Testis (tissue), 2 donors: ENCODE measurements at regions not wholly inside any gene's neighbourhood (a gene's known extent, or its start where the extent isn't known, plus 50 kb on each side); places are given as distances from the start of the nearest gene placed in this dataset.

Source experiments
- DNase-seq: peaks from one replicate; pipeline ENCODE4 v3.0.0-alpha.2; 2019
- H3K27ac ChIP-seq, 2 donors: fragments of 200-600 bp; sonication (generic); one replicate each; pipeline ENCODE4 v1.5.1; 2019
- H3K27me3 ChIP-seq: fragments of 200-600 bp; sonication (generic); one replicate; pipeline ENCODE4 v1.5.1; 2019
- H3K36me3 ChIP-seq: fragments of 200-600 bp; sonication (generic); one replicate; pipeline ENCODE4 v1.5.1; 2017; ENCODE audit warnings: low read depth; ENCODE audit errors: missing control alignments
- H3K4me1 ChIP-seq: fragments of 200-600 bp; sonication (generic); one replicate; pipeline ENCODE4 v1.5.1; 2019
- H3K4me3 ChIP-seq, 2 donors: fragments of 200-600 bp; sonication (generic); one replicate each; pipeline ENCODE4 v1.5.1; 2017 to 2019
- H3K9me3 ChIP-seq: fragments of 200-600 bp; sonication (generic); one replicate; pipeline ENCODE4 v1.5.1; 2017
- POLR2A ChIP-seq: fragments of 450-650 bp; IDR thresholded peaks from one replicate; pipeline ENCODE4 v1.6.1; 2017; ENCODE audit warnings: antibody characterized with exemption, mild to moderate bottlenecking, moderate library complexity
- WGBS, 2 donors: methylation state at CpG; one replicate each; pipeline ENCODE4 v1.1.5; 2018; 5-methylcytosine and 5-hydroxymethylcytosine counted together
- intact Hi-C: fragments of 100-400 bp; cut with DNase I; formaldehyde crosslinking; loops from one replicate; pipeline ENCODE4 v1.15.1; 2023; ENCODE audit warnings: low total_unique reads
- TF ChIP-seq, protein P1 (sequence below), 3 experiments: fragments of 450-650 bp in 2 of 3; fragments of 200-600 bp in 1 of 3; sonication (generic) in 1 of 3; IDR thresholded peaks; one replicate each; pipeline ENCODE4 v1.5.1; 2016 to 2019; ENCODE audit warnings: antibody characterized with exemption in 3 of 3, mild to moderate bottlenecking in 2 of 3, moderate library complexity in 1 of 3

DNA sequence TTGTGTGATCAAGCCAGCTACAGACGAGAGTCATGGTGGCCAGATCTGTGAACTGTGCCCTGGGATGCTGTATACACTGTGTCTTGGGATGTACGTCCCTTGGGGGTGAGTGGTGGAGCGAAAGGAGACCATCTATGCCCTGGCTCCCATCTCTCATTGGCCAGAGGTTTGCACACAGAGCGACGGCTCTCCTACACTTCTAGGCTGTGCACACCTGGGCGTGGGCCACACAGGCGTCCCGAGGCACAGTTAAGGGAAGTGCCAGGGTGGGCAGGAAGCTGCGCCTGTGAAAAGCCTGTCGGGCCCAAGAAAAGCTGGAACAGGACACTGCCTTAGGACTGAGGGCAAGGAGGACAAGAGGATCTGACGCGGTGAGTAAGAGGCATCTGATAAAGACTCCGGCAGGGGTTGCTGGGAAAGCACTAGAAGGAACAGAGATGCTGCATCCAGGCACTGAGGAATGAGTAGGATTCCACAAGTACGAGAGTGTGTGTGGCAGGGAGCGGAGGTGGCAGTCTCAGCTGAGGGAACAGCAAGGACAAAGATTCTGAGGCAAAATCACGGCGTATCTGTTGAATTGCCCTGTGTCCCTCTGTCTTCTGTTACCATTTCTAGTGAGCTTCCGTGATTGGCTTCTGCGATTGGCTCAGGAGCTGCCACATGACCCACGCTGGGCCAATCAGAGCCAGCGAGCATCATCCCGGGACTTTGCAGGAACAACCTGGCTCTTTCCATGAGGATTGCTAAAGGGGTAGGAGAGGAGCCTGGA, 67.9 kb upstream of the ZBTB40 start:
- WGBS, 2 donors, result 49 to 74% methylated on average over 19 to 22 of the region's 22 CpGs
- H3K27me3 ChIP-seq, result no peaks in the 10 kb centered on the region

DNA sequence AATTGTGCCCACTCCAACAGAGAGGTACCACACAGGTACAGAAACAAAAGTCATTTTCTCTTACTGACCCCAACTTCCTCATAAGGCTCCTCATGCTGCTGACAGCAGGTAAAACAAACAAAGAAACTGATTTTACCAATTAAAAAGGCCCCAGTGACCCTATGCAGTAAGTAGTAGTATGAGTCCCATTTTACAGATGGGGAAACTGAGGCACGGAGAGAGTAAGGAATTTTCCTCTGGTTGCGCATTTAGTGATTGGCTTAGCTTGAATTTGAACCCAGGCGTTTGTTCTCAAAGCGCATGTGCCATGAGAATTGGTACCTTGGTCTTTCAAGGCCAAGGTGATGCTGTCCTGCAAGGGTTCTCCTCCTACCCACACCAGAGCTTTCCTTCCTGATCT, 66.1 kb upstream of the ZBTB40 start:
- no peak overlapping the region for H3K4me3 ChIP-seq
- WGBS, 2 donors, result 77% methylated on average over 4 of the region's 4 CpGs
- no peaks in the 10 kb centered on the region for H3K9me3 ChIP-seq
- intact Hi-C loops, result no loop called here
- no peak for TF ChIP-seq POLR2A
- TF ChIP-seq, protein P1, sequence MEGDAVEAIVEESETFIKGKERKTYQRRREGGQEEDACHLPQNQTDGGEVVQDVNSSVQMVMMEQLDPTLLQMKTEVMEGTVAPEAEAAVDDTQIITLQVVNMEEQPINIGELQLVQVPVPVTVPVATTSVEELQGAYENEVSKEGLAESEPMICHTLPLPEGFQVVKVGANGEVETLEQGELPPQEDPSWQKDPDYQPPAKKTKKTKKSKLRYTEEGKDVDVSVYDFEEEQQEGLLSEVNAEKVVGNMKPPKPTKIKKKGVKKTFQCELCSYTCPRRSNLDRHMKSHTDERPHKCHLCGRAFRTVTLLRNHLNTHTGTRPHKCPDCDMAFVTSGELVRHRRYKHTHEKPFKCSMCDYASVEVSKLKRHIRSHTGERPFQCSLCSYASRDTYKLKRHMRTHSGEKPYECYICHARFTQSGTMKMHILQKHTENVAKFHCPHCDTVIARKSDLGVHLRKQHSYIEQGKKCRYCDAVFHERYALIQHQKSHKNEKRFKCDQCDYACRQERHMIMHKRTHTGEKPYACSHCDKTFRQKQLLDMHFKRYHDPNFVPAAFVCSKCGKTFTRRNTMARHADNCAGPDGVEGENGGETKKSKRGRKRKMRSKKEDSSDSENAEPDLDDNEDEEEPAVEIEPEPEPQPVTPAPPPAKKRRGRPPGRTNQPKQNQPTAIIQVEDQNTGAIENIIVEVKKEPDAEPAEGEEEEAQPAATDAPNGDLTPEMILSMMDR (IDR thresholded peaks at IDR 0.05), result no peak
- no peaks in the 10 kb centered on the region for H3K36me3 ChIP-seq
- DNase-seq, result no peak
- no peaks in the 10 kb centered on the region for H3K4me1 ChIP-seq
- no peak overlapping the region for H3K27ac ChIP-seq
- no peaks in the 10 kb centered on the region for H3K27me3 ChIP-seq

More for the DNA sequence above, 67.9 kb upstream of the ZBTB40 start:
- Histone ChIP-seq H3K36me3 (no peaks in the 10 kb centered on the region), H3K9me3 (no peaks in the 10 kb centered on the region), H3K4me1 (no peaks in the 10 kb centered on the region), H3K27ac (no peak overlapping the region), H3K4me3 (peak overlapping the region in 1 of 2 donors; percentile 34)
- TF ChIP-seq POLR2A, result no peak
- TF ChIP-seq, protein P1 (IDR thresholded peaks at IDR 0.05), result no peak
- DNase-seq, result peak; percentile 69
- intact Hi-C loops, result no loop called here

DNA sequence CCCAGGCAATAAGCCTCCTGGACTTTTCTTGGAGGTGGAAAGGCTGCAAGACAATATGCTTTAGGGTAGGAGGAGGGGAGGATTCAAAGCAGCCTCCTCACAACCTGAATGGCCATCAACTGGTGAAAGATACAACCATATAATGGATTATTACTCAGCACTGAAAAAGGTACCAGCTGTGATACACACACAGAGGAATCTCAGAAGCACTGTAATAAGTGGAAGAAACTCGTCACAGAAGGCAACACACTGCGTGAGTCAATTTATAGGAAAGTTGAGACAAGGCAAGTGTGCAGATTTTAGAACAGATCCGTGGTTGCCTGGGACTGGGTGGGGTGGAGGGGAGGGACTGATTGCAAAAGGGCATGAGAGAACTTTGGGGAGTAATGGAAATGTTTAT, 64.9 kb upstream of the ZBTB40 start:
- Histone ChIP-seq H3K36me3 (no peaks in the 10 kb centered on the region), H3K4me1 (no peaks in the 10 kb centered on the region), H3K4me3 (no peak overlapping the region), H3K27me3 (no peaks in the 10 kb centered on the region), H3K27ac (no peak overlapping the region), H3K9me3 (no peaks in the 10 kb centered on the region)
- WGBS, 2 donors, result 85 to 86% methylated on average over 3 of the region's 3 CpGs
- DNase-seq, result no peak
- intact Hi-C loops, result no loop called here
- TF ChIP-seq, protein P1 (IDR thresholded peaks at IDR 0.05), result no peak
- no peak for TF ChIP-seq POLR2A

GRCh38 chr1:22387919-22388580, 63.6 kb upstream of the ZBTB40 start:
- Histone ChIP-seq H3K4me3 (no peak overlapping the region), H3K4me1 (no peaks in the 10 kb centered on the region), H3K27ac (no peak overlapping the region), H3K27me3 (no peaks in the 10 kb centered on the region), H3K9me3 (no peaks in the 10 kb centered on the region), H3K36me3 (no peaks in the 10 kb centered on the region)
- WGBS, 2 donors, result 71 to 77% methylated on average over 13 of the region's 13 CpGs
- intact Hi-C loops, result no loop called here
- no peak for DNase-seq
- no peak for TF ChIP-seq POLR2A
- TF ChIP-seq, protein P1 (IDR thresholded peaks at IDR 0.05), result no peak
